ENCODE measurements at regions not wholly inside any gene's neighbourhood (a gene's known extent, or its start where the extent isn't known, plus 50 kb on each side); places are given as distances from the start of the nearest gene placed in this dataset.

DNA sequence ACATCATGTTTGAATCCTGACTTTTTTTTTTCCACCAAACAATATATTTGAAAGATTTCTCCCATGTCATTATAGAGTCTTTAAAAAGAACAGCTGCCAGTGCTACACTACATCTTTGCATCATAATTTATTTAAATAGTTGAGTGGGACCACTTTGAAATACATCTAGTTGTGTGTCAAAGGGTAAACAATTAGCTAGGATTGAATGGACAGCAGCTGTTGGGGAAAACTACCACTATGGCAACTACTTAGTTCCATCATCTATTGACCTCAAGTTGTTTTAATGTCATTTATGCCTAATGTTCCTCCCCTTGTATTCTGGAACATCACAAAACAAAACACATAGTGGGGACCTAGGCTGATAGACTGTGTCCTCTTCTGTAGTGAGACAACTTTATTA, 985.1 kb downstream of the SORCS1 start:
- no peaks in the 10 kb centered on the region for H3K27me3 ChIP-seq (ENCODE audit: control insufficient read depth, extremely low read depth, insufficient read depth, low read length)
- DNase-seq (ENCODE audit: low read depth, low spot score) (no peak), FAIRE-seq (no peak)
- no peaks in the 10 kb centered on the region for H3K9me3 ChIP-seq (ENCODE audit: control insufficient read depth, low read depth, low read length)
- H4K20me1 ChIP-seq (ENCODE audit: control insufficient read depth, extremely low read depth, insufficient read depth, low read length) = no peaks in the 10 kb centered on the region
- H3K9me1 ChIP-seq (ENCODE audit: control insufficient read depth, extremely low read depth, insufficient read depth, low read length) = no peaks in the 10 kb centered on the region
- dilution Hi-C loops (cut with MboI; ENCODE audit: extremely low pct_ligation_motif_present, low sequenced_read_pairs) = no loop called here
- H2AFZ ChIP-seq (ENCODE audit: control insufficient read depth, low read length) = no peak overlapping the region
- no peaks in the 10 kb centered on the region for H3K79me2 ChIP-seq (ENCODE audit: control insufficient read depth, insufficient read depth, low read length)
- H3K9ac ChIP-seq (ENCODE audit: control insufficient read depth, extremely low read depth, insufficient read depth, low read length) = no peak overlapping the region
- H3K4me1 ChIP-seq (ENCODE audit: control insufficient read depth, extremely low read depth, insufficient read depth, low read length) = no peaks in the 10 kb centered on the region
- H3K4me3 ChIP-seq (ENCODE audit: control insufficient read depth in 2 of 3, extremely low read depth in 1 of 3, insufficient read depth in 2 of 3, low read depth in 1 of 3, low read length in 3 of 3) = no peak overlapping the region
- no peaks in the 10 kb centered on the region for H3K36me3 ChIP-seq (ENCODE audit: control insufficient read depth in 2 of 2, extremely low read depth in 1 of 2, insufficient read depth in 2 of 2, low read length in 2 of 2)
- TF ChIP-seq, protein P1, sequence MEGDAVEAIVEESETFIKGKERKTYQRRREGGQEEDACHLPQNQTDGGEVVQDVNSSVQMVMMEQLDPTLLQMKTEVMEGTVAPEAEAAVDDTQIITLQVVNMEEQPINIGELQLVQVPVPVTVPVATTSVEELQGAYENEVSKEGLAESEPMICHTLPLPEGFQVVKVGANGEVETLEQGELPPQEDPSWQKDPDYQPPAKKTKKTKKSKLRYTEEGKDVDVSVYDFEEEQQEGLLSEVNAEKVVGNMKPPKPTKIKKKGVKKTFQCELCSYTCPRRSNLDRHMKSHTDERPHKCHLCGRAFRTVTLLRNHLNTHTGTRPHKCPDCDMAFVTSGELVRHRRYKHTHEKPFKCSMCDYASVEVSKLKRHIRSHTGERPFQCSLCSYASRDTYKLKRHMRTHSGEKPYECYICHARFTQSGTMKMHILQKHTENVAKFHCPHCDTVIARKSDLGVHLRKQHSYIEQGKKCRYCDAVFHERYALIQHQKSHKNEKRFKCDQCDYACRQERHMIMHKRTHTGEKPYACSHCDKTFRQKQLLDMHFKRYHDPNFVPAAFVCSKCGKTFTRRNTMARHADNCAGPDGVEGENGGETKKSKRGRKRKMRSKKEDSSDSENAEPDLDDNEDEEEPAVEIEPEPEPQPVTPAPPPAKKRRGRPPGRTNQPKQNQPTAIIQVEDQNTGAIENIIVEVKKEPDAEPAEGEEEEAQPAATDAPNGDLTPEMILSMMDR (optimal IDR thresholded peaks at IDR 0.05 in 1 of 3, IDR thresholded peaks at IDR 0.05 in 1 of 3, conservative IDR thresholded peaks at IDR 0.05 in 1 of 3; ENCODE audit: extremely low read depth in 1 of 3, insufficient read depth in 2 of 3, low read length in 3 of 3) = no peak
- TF ChIP-seq EZH2 (IDR thresholded peaks at IDR 0.05; ENCODE audit: low read length) = no peak
- H3K4me2 ChIP-seq (ENCODE audit: control insufficient read depth, extremely low read depth, insufficient read depth, low read depth, low read length) = no peak overlapping the region
- H3K27ac ChIP-seq (ENCODE audit: control insufficient read depth, insufficient read depth, low read length) = no peak overlapping the region

DNA sequence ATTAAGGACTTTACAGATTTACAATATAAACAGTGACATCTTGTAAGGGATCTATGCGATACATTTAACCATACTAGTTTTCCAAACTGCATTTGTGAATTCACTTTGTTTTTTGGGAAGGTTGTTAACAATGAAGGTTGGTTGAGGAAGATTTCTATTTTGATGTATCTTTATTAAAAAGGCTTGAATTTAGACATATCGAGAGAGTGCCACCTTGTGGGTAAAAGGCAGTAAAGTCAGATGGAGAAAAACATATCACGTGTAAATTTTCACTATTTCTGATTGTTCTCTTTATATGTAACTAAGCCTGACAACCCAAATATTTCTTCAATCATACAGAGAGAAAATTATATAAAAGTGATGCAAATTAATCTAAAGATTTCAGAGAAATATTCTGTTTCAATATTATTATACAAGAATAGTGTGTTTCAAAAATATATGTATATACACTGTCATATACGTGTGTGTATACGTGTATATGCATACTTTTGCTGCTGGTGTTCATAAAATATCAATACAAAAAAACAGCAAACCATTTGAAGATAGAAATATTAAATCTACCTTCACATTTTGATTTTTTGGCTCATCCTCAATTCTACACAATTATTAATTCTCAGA, 988.6 kb downstream of the SORCS1 start:
- FAIRE-seq (no peak), DNase-seq (ENCODE audit: low read depth, low spot score) (no peak)
- no peaks in the 10 kb centered on the region for H4K20me1 ChIP-seq (ENCODE audit: control insufficient read depth, extremely low read depth, insufficient read depth, low read length)
- no peaks in the 10 kb centered on the region for H3K4me1 ChIP-seq (ENCODE audit: control insufficient read depth, extremely low read depth, insufficient read depth, low read length)
- H3K9ac ChIP-seq (ENCODE audit: control insufficient read depth, extremely low read depth, insufficient read depth, low read length) = no peak overlapping the region
- H3K9me1 ChIP-seq (ENCODE audit: control insufficient read depth, extremely low read depth, insufficient read depth, low read length) = no peaks in the 10 kb centered on the region
- no peak overlapping the region for H3K4me3 ChIP-seq (ENCODE audit: control insufficient read depth in 2 of 3, extremely low read depth in 1 of 3, insufficient read depth in 2 of 3, low read depth in 1 of 3, low read length in 3 of 3)
- H2AFZ ChIP-seq (ENCODE audit: control insufficient read depth, low read length) = no peak overlapping the region
- dilution Hi-C loops (cut with MboI; ENCODE audit: extremely low pct_ligation_motif_present, low sequenced_read_pairs) = no loop called here
- H3K4me2 ChIP-seq (ENCODE audit: control insufficient read depth, extremely low read depth, insufficient read depth, low read depth, low read length) = no peak overlapping the region
- H3K36me3 ChIP-seq (ENCODE audit: control insufficient read depth in 2 of 2, extremely low read depth in 1 of 2, insufficient read depth in 2 of 2, low read length in 2 of 2) = no peaks in the 10 kb centered on the region
- no peaks in the 10 kb centered on the region for H3K9me3 ChIP-seq (ENCODE audit: control insufficient read depth, low read depth, low read length)
- H3K27me3 ChIP-seq (ENCODE audit: control insufficient read depth, extremely low read depth, insufficient read depth, low read length) = no peaks in the 10 kb centered on the region
- no peaks in the 10 kb centered on the region for H3K79me2 ChIP-seq (ENCODE audit: control insufficient read depth, insufficient read depth, low read length)
- H3K27ac ChIP-seq (ENCODE audit: control insufficient read depth, insufficient read depth, low read length) = no peak overlapping the region
- TF ChIP-seq EZH2 (IDR thresholded peaks at IDR 0.05; ENCODE audit: low read length) = no peak
- TF ChIP-seq, protein P1 (optimal IDR thresholded peaks at IDR 0.05 in 1 of 3, IDR thresholded peaks at IDR 0.05 in 1 of 3, conservative IDR thresholded peaks at IDR 0.05 in 1 of 3; ENCODE audit: extremely low read depth in 1 of 3, insufficient read depth in 2 of 3, low read length in 3 of 3) = peak in 1 of 3 experiments; percentile 24

Data from keratinocyte (primary cell).